ENCODE measurements at regions not wholly inside any gene's neighbourhood (a gene's known extent, or its start where the extent isn't known, plus 50 kb on each side); places are given as distances from the start of the nearest gene placed in this dataset.
"Not testable (repeated sequence)": the region's sequence is repeated elsewhere in the genome, so short reads cannot be mapped to it uniquely, and the experiment has no call there.

DNA sequence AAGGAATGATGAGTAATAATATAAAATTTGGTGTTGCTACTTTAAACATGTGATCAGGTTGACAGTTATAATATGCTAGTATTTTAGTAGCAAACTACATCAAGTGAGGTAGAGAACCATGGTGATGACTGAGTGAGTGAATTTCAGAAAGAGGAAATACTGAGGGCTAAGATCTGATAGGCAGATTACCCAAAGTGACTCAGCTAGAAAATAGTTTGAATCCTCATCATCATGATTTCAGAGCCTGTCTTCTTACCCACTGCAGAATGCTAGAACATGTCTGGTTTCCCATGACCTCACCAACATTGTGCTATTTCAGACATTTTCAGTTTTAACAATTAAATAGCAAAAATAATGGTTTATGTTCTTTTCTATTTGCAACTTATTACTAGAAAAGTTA is 602.1 kb downstream of the TAF11L14 start:
- no peak for DNase-seq (ENCODE audit: low read depth, low spot score)

DNA sequence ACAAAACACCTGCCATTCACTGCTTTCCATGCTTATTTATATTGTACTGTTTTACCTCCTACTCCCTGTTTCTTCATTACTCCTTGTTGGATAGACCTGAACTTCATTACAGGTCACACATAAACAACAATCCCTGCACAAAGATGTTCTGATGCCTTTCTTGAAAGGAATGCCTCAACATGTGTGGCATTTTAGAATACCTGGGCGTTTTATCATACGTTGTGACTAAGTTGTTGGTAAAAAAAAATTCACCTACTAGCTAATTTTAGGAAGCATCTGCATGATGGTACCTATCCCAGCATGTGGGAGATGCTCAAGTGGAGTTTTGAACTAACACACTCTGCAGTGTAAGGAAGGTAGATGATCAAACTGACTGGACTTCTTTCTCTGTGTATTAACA is 604.1 kb downstream of the TAF11L14 start:
- no peak for DNase-seq (ENCODE audit: low read depth, low spot score)

- DNase-seq (ENCODE audit: low read depth, low spot score), result no peak
Measured at GRCh38 chr5:18240971-18241370, 606.7 kb downstream of the TAF11L14 start.

DNA sequence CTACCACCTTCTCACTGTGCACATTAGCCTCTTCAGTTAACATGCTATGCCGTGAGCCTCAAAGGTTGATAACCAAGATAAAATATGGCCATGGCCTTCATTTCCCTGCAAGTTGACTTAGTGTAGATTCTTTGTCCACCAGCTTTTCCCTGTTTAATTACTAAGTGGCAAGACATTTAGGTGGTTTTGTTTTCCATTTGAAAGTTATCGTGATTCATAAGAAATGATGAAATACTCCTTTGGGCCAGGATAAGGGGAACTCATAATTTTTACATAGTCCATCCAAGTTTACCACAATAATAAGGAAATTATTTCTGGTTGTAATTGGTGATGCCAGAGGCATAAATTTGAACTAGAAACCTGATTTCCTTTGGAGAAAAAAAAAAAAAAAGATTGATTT is 609.6 kb downstream of the TAF11L14 start:
- DNase-seq (ENCODE audit: low read depth, low spot score), result no peak

DNA sequence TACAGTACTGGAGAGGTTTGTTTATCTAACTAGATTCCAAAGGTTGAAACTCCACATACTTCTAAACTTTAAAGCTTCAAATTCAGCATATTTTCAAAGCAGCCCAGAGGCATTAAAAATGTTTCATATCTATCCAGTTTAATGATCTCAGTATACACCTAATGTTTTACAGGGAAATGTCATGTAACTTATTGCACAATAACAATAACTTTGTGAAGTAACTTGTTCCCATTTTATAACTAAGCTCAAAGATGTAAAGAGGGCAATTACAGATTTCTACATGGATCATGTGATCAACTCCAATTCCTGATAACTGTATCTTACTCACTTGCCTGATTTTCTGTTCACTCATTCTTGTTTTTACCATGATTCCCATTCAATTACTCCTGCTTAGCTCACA is 610.0 kb downstream of the TAF11L14 start:
- DNase-seq (ENCODE audit: low read depth, low spot score), result no peak

DNA sequence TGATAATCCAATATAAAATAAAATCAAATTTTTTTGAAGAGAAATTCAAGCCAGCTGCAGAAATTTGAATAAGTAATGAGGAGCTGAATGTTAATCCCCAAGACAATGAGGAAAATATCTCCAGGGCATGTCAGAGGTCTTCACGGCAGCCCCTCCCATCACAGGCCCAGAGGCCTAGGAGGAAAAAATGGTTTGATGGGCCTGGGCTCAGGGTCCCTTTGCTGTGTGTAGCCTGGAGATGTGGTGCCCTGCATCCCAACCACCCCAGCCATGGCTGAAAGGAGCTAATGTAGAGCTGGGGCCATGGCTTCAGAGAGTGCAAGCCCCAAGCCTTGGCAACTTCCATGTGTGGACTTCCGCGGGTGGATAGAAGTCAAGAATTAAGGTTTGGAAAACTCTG is 618.3 kb downstream of the TAF11L14 start:
- no peak for DNase-seq (ENCODE audit: low read depth, low spot score)

- DNase-seq (ENCODE audit: low read depth, low spot score), result no peak
Measured at GRCh38 chr5:18264126-18264882, 630.0 kb downstream of the TAF11L14 start.

DNA sequence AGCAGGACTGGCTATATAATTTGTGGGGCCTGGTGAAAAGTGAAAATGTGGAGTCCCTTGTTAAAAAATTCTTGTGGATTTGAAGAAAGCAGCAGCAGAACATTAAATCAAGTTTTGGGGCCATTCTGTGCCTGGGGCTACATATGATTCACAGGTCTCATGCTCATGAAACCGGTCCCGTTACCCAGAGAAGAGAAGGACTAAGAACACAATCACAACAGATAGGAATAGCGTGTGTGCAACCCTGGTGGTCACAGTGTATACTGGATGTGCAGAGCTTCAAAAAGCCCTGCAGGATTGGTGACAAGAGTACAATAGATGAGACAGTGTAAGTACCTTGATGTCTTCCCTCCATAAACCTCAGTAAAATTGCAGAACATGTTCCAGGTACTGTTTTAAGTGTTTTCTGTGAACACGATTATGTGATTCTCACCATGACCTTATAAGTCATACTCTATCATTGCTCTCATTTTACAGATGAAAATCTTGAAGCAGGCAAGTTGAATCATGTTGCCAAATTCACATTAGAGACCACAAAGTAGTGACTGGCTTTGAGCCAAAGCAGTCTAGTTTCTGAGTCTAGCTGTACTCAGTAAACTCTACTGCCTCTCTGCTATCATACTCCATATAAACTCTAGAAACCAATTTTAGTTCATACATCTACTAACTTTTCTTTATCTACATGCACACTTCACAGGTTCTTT is 636.5 kb downstream of the TAF11L14 start:
- no peak for DNase-seq (ENCODE audit: low read depth, low spot score)

DNA sequence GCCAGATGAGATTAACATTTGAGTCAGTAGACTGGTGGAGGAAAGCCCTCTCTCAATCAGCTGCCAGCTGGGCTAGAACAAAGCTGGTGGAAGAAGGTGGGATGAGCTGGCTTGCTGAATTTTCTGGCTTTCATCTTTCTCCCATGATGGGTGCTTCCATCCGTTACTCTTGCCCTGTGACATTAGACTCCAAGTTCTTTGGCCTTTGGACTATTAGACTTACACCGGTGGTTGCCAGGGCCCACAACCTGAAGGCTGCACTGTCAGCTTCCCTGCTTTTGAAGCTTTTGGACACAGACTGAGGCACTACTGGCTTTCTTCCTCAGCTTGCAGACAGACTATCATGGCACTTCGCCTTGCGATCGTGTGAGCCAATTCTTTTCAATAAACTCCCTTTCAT is 642.7 kb downstream of the TAF11L14 start:
- no peak for DNase-seq (ENCODE audit: low read depth, low spot score)

DNA sequence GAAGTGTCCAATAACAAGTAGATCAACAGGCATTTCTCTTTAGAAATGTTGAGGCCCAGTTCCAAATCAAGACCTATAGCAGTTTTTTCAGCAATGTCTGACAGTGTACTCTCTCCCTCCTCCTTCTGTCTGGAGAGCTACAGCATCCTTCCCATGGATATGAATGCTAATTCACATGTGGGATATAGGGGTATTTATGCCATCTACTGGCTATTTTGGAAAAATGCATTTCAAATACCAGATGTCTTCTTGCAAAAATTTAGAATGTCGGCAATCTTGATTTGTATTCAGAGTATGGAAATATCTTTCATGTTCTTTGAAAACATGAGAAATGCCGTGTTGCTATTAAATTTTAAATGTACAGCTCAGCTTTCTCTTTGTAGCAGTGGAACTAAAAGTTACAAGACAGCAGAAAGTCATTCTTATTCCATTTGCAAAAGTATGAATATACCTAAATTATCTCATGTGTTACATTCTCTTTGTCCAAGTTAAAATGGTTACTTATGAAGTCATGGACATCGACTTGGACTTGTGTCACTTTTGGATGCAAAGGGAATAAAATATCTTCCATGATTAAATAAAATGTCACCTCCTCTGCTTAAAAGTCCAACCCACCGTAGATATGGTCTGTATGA is 647.8 kb downstream of the TAF11L14 start:
- DNase-seq (ENCODE audit: low read depth, low spot score), result no peak

GRCh38 chr5:18285257-18285656 is 651.0 kb downstream of the TAF11L14 start:
- no peak for DNase-seq (ENCODE audit: low read depth, low spot score)

- DNase-seq (ENCODE audit: low read depth, low spot score), result no peak
Measured at GRCh38 chr5:18292146-18292545, 657.9 kb downstream of the TAF11L14 start.

GRCh38 chr5:18295696-18296095 is 661.4 kb downstream of the TAF11L14 start:
- not testable (repeated sequence) for DNase-seq (ENCODE audit: low read depth, low spot score)

DNA sequence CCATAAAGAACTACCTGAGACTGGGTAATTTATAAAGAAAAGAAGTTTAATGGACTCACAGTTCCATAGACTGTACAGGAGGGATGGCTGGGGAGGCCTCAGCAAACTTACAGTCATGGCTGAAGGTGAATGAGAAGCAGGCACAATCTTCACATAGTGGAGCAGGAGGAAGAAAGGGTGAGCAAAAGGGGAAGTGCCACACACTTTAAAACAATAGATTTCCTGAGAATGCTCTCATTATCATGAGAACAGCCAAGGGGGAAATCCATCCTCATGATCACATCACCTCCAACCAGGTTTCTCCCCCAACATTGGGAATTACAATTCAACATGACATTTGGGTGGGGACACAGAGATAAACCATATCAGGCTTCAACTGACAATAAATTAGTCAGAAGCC is 664.9 kb downstream of the TAF11L14 start:
- DNase-seq (ENCODE audit: low read depth, low spot score), result no peak

GRCh38 chr5:18305288-18305924 is 671.1 kb downstream of the TAF11L14 start:
- DNase-seq (ENCODE audit: low read depth, low spot score), result no peak

GRCh38 chr5:18311266-18311665 is 677.0 kb downstream of the TAF11L14 start:
- DNase-seq (ENCODE audit: low read depth, low spot score), result no peak

- DNase-seq (ENCODE audit: low read depth, low spot score), result no peak
Measured at GRCh38 chr5:18312016-18312415, 677.8 kb downstream of the TAF11L14 start.

DNA sequence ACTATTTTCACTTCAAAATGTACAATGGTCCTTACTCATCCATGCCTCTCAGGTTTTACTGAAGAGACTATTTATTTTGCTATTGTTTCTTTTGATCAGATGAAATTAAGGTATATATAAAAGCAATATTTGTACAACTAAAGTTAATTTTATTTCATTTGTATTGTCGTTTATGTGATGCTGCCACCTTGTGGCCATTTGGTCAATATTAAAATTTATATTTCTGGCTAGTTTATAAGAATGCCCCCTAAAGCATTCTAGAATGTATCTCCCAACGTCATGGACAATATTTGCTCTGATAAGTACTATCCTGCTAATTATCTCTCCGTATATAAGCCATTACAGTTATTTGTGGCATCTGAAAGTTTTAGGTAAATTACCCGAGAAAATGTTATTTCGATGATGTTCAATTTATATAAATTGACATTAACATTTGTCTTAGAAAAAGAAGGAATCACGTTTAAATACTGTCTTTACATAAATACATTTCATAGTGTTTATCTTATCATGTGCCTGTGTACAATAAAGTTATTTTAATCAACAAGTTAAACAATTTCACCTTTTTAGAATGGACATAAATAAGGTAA is 680.0 kb downstream of the TAF11L14 start:
- no peak for DNase-seq (ENCODE audit: low read depth, low spot score)

DNA sequence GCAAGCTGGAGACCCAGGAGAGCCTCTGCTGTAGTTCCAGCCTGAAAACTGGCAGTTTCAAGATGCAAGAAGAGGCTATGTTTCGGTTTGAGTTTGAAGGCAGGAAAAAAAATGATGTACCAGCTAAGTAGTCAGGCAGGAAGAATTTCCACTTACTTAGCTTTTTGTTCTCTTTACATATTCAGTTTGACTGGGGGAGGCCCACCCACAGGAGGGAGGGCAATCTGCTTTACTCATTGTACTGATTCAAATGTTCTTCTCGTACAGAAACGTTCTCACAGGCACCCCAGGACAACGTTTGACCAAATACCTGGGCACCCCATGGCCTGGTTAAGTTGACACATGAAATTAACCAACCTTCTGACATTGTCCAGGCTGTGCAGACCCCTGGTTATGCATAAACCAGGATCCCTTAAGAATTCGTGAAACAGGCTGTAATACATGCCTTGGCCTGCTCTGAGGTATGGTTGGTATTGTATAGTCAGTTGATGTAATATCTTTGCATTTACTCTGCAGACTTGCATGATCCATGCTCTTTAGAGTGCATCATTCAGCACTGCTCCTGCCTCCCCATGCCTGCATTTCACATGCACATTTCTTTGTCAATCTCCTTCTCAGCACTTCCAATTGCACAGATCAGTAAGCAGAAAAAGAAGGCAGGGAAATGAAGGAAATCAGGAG is 687.1 kb downstream of the TAF11L14 start:
- DNase-seq (ENCODE audit: low read depth, low spot score), result no peak

GRCh38 chr5:18323891-18324290 is 689.6 kb downstream of the TAF11L14 start:
- no peak for DNase-seq (ENCODE audit: low read depth, low spot score)

DNA sequence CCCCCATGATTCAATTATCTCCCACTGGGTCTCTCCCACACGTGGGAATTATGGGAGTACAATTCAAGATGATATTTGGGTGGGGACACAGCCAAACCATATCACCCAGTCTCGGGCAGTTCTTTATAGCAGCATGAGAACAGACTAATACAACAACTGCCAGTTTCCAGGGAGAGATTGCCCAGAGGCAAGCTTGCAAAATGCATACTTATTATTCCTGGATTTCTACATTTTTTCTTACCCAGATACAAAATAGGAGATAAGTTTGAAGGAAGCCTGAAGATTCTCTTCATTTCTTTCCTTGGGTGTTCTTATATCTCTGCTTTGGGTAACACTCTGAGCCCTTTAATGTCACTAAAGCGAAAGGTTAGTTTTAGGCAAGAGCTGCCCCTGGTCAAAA is 691.2 kb downstream of the TAF11L14 start:
- DNase-seq (ENCODE audit: low read depth, low spot score), result no peak
